GM20000 (cell line): ENCODE measurements at regions not wholly inside any gene's neighbourhood (a gene's known extent, or its start where the extent isn't known, plus 50 kb on each side); places are given as distances from the start of the nearest gene placed in this dataset.

ENCODE experiments used
- DNase-seq: peaks from one replicate; pipeline ENCODE4 v3.0.0; 2012; ENCODE audit warnings: low spot score
- TF ChIP-seq, protein P1 (sequence below): IDR thresholded peaks from 2 replicates; pipeline ENCODE4 v1.5.1; 2012; ENCODE audit warnings: mild to moderate bottlenecking, control low read depth; ENCODE audit errors: extremely low read depth, missing control alignments

GRCh38 chr1:238677567-238677966 is 708.8 kb upstream of the CHRM3 start:
- DNase-seq, result no peak
- TF ChIP-seq, protein P1, sequence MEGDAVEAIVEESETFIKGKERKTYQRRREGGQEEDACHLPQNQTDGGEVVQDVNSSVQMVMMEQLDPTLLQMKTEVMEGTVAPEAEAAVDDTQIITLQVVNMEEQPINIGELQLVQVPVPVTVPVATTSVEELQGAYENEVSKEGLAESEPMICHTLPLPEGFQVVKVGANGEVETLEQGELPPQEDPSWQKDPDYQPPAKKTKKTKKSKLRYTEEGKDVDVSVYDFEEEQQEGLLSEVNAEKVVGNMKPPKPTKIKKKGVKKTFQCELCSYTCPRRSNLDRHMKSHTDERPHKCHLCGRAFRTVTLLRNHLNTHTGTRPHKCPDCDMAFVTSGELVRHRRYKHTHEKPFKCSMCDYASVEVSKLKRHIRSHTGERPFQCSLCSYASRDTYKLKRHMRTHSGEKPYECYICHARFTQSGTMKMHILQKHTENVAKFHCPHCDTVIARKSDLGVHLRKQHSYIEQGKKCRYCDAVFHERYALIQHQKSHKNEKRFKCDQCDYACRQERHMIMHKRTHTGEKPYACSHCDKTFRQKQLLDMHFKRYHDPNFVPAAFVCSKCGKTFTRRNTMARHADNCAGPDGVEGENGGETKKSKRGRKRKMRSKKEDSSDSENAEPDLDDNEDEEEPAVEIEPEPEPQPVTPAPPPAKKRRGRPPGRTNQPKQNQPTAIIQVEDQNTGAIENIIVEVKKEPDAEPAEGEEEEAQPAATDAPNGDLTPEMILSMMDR, result no peak

- no peak for DNase-seq
- TF ChIP-seq, protein P1, result no peak
Observed at GRCh38 chr1:238675221-238675620, 711.1 kb upstream of the CHRM3 start.

DNA sequence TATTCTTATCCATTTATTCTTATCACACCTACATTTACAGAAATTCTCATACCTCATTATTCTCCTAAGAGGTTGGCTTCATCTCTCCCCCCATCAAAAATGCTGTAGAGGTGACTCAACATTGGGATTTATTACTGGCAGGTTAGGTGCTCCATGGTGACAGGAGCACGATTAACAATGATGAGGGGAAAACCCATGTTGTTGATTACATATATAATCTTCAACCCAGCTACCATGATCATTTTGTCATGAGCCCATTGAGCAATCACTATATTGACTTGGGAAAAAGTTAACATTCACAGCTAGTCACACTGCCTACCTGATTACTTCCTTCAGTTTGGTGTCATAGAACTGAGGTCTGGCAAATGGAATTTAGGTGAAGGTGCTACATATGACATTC is 712.1 kb upstream of the CHRM3 start:
- no peak for DNase-seq
- TF ChIP-seq, protein P1, result no peak

DNA sequence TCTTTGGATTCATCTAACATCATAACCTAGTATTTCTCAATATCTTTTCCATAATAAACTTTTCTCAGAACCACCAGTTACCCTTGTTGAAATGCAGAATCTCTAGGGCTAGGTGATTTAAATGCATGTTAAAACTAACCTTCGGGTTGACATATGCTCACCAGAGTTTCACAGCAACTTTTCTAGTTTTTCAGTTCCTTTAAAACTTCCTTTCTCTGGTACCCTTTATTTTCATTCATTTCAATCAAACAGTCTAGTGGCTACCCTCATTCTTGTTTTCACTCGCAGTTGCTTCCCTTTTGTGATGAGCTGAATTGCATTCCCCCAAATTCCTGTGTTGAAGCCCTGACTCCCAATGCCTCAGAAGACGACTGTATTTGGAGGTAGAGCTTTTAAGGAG is 712.8 kb upstream of the CHRM3 start:
- TF ChIP-seq, protein P1, result no peak
- DNase-seq, result no peak

- TF ChIP-seq, protein P1, result no peak
- no peak for DNase-seq
Observed at GRCh38 chr1:238672806-238673205, 713.6 kb upstream of the CHRM3 start.

DNA sequence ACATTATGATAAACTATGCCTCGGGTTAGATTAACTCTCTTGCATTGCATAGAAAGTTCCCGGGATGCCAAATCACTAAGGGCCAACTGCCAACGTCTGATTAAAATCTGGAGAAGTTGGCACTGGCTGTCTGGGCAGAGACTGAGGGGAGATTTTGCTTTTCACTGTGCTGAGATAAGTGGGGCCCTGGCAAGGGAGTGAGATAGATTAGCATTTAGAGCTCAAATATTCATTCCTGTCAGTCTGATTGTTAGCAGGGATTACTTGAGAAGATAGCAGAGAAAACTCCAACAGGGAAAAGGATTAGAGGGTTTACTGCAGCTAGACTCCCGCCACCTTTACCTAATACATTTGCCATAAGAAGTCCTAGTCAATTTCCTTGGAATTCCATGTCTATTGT is 714.1 kb upstream of the CHRM3 start:
- TF ChIP-seq, protein P1, result no peak
- DNase-seq, result no peak

DNA sequence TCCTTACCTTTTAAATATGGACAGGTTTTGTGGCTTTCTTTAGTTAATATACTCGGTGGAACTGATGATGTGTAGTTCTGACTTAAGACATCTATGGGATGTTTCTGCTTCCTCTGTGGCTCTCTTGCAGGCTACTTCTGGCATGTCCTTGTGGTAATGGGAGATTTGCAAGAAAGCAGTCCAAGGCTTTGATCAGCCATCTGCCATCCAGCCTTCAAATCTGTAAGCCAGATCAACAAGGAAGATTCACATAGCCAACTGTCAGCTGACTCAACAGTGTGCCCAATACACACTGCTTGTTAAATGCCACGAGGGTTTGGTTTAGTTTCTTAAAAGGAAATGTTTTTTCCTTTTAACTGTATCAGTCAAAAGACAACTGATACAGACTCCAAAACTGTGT is 722.2 kb upstream of the CHRM3 start:
- no peak for DNase-seq
- TF ChIP-seq, protein P1, result no peak

DNA sequence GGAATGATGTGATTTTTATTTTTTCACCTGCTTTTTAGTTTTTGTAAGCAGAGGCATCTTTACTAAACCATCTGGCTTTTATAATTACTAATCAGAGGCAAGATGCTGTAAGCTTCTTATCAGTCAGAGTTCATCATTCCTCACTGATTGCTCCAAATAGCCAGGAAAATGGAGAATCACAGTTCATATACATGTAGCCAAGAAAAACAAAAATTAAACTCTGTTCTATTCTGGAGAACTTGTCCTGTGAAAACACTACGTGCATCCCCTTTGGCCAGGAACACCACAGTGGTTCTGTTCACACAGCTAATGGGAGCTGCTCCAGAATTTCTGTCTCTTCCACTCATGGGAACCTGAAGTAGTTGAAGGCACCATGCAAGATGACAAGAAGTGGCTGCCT is 725.5 kb upstream of the CHRM3 start:
- no peak for DNase-seq
- TF ChIP-seq, protein P1, result no peak
